ENCODE measurements at regions not wholly inside any gene's neighbourhood (a gene's known extent, or its start where the extent isn't known, plus 50 kb on each side); places are given as distances from the start of the nearest gene placed in this dataset.

DNA sequence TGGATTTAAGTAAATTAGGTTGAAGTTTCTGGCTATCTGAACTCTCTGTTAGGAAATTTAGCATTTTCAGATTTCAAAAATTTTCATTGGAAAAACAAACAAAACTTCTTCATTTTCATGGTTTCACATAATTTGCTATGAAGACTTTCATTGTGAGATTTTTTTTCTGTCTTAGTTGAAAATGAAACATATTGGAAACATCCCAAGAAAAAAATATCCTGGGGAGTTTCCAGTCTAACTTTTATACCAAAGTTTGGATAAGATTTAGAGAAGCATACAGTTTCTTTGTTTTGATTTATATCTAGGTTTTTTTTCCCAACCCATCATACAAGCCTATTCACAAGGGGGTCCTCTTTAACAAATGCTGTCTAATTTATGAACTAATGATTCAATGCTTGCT lies 300.5 kb upstream of the SEMA3A start:
- H3K4me1 ChIP-seq = no peaks in the 10 kb centered on the region
- POLR2A ChIA-PET = no interaction called here
- H3K27me3 ChIP-seq (replicated peaks; ENCODE audit: control insufficient read depth, insufficient read depth, low read length) = no peaks in the 10 kb centered on the region
- H3K4me3 ChIP-seq (ENCODE audit: low read depth, low read length) = no peak overlapping the region
- intact Hi-C loops (cut with micrococcal nuclease; ENCODE audit: unreplicated experiment) = no loop called here
- H3K36me3 ChIP-seq (ENCODE audit: control insufficient read depth, insufficient read depth, low read length) = no peaks in the 10 kb centered on the region
- no peaks in the 10 kb centered on the region for H3K9me3 Mint-ChIP-seq (ENCODE audit: unreplicated experiment)
- CTCF ChIA-PET = no interaction called here
- no peak overlapping the region for H3K27ac Mint-ChIP-seq (ENCODE audit: unreplicated experiment)
- no peaks in the 10 kb centered on the region for H3K36me3 Mint-ChIP-seq (ENCODE audit: insufficient read depth, unreplicated experiment)
- H3K27me3 Mint-ChIP-seq (ENCODE audit: insufficient read depth, unreplicated experiment) = no peaks in the 10 kb centered on the region
- no TSS peak for BruUV-seq (replicated peaks)
- peaks cover 6% of the 10 kb centered on the region for H3K4me1 Mint-ChIP-seq (ENCODE audit: low read depth, unreplicated experiment)
- no peaks in the 10 kb centered on the region for H3K9me3 ChIP-seq
- H3K4me3 Mint-ChIP-seq (ENCODE audit: unreplicated experiment) = no peak overlapping the region
- no peak for DNase-seq
- TF ChIP-seq, protein P1, sequence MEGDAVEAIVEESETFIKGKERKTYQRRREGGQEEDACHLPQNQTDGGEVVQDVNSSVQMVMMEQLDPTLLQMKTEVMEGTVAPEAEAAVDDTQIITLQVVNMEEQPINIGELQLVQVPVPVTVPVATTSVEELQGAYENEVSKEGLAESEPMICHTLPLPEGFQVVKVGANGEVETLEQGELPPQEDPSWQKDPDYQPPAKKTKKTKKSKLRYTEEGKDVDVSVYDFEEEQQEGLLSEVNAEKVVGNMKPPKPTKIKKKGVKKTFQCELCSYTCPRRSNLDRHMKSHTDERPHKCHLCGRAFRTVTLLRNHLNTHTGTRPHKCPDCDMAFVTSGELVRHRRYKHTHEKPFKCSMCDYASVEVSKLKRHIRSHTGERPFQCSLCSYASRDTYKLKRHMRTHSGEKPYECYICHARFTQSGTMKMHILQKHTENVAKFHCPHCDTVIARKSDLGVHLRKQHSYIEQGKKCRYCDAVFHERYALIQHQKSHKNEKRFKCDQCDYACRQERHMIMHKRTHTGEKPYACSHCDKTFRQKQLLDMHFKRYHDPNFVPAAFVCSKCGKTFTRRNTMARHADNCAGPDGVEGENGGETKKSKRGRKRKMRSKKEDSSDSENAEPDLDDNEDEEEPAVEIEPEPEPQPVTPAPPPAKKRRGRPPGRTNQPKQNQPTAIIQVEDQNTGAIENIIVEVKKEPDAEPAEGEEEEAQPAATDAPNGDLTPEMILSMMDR (IDR thresholded peaks at IDR 0.05; ENCODE audit: insufficient read depth in 1 of 2, low read depth in 1 of 2, low read length in 1 of 2, severe bottlenecking in 1 of 2, unreplicated experiment in 1 of 2) = no peak

GRCh38 chr7:84492098-84493034 lies 297.8 kb upstream of the SEMA3A start:
- BruUV-seq (replicated peaks) = no TSS peak
- Mint-ChIP-seq H3K36me3 (ENCODE audit: insufficient read depth, unreplicated experiment) (no peaks in the 10 kb centered on the region), H3K4me3 (ENCODE audit: unreplicated experiment) (no peak overlapping the region), H3K27ac (ENCODE audit: unreplicated experiment) (no peak overlapping the region), H3K9me3 (ENCODE audit: unreplicated experiment) (no peaks in the 10 kb centered on the region), H3K27me3 (ENCODE audit: insufficient read depth, unreplicated experiment) (no peaks in the 10 kb centered on the region), H3K4me1 (ENCODE audit: low read depth, unreplicated experiment) (peaks cover 6% of the 10 kb centered on the region)
- TF ChIP-seq, protein P1 (IDR thresholded peaks at IDR 0.05; ENCODE audit: insufficient read depth in 1 of 2, low read depth in 1 of 2, low read length in 1 of 2, severe bottlenecking in 1 of 2, unreplicated experiment in 1 of 2) = no peak
- H3K36me3 ChIP-seq (ENCODE audit: control insufficient read depth, insufficient read depth, low read length) = no peaks in the 10 kb centered on the region
- ChIA-PET CTCF (no interaction called here), POLR2A (no interaction called here)
- no peaks in the 10 kb centered on the region for H3K4me1 ChIP-seq
- H3K9me3 ChIP-seq = no peaks in the 10 kb centered on the region
- H3K4me3 ChIP-seq (ENCODE audit: low read depth, low read length) = no peak overlapping the region
- intact Hi-C loops (cut with micrococcal nuclease; ENCODE audit: unreplicated experiment) = no loop called here
- H3K27me3 ChIP-seq (replicated peaks; ENCODE audit: control insufficient read depth, insufficient read depth, low read length) = no peaks in the 10 kb centered on the region
- no peak for DNase-seq

DNA sequence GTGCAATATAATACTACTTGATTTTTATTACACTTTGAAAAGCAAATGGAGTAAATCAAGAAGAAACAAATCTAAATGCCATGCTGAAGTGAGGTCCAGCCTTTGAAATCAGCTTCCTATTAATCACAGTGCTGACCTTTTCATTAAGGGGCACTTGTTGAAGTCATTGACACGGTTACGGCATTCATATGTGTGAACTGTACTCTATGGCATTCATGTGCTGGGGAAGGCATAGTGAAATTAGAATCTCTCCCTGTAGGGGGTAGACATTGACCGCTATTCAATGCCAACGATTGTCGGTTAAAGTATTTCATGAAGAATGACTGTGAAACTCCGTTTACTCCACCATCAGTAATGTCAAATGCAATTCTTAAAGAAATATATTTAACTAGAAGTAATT lies 296.1 kb upstream of the SEMA3A start:
- H3K27me3 Mint-ChIP-seq (ENCODE audit: insufficient read depth, unreplicated experiment) = no peaks in the 10 kb centered on the region
- intact Hi-C loops (cut with micrococcal nuclease; ENCODE audit: unreplicated experiment) = loop anchor here (2.0 kb wide), 1 partner anchor 532 kb away; no protein-coding TSS in a partner anchor
- Histone ChIP-seq H3K27me3 (replicated peaks; ENCODE audit: control insufficient read depth, insufficient read depth, low read length) (no peaks in the 10 kb centered on the region), H3K4me3 (ENCODE audit: low read depth, low read length) (no peak overlapping the region), H3K4me1 (no peaks in the 10 kb centered on the region), H3K9me3 (no peaks in the 10 kb centered on the region), H3K36me3 (ENCODE audit: control insufficient read depth, insufficient read depth, low read length) (no peaks in the 10 kb centered on the region)
- no peak overlapping the region for H3K4me3 Mint-ChIP-seq (ENCODE audit: unreplicated experiment)
- POLR2A ChIA-PET = no interaction called here
- BruUV-seq (replicated peaks) = no TSS peak
- H3K9me3 Mint-ChIP-seq (ENCODE audit: unreplicated experiment) = no peaks in the 10 kb centered on the region
- peak in 1 of 2 experiments; percentile 11 for DNase-seq
- TF ChIP-seq, protein P1 (IDR thresholded peaks at IDR 0.05; ENCODE audit: insufficient read depth in 1 of 2, low read depth in 1 of 2, low read length in 1 of 2, severe bottlenecking in 1 of 2, unreplicated experiment in 1 of 2) = peak in 1 of 2 experiments; percentile 4
- no peaks in the 10 kb centered on the region for H3K36me3 Mint-ChIP-seq (ENCODE audit: insufficient read depth, unreplicated experiment)
- H3K27ac Mint-ChIP-seq (ENCODE audit: unreplicated experiment) = no peak overlapping the region
- CTCF ChIA-PET = no interaction called here
- H3K4me1 Mint-ChIP-seq (ENCODE audit: low read depth, unreplicated experiment) = peaks cover 6% of the 10 kb centered on the region

Measured in Caco-2 (cell line).